Karpas-422 (cell line): ENCODE measurements at regions not wholly inside any gene's neighbourhood (a gene's known extent, or its start where the extent isn't known, plus 50 kb on each side); places are given as distances from the start of the nearest gene placed in this dataset.

Source experiments
- DNase-seq: peaks from one replicate; pipeline ENCODE4 v3.0.0-alpha.2; 2015
- H2AFZ ChIP-seq: fragments of 200-600 bp; sonication (generic); 2 replicates; pipeline ENCODE4 v1.6.1; 2014; ENCODE audit warnings: antibody characterized with exemption, low read length, mixed read lengths
- H3K27ac ChIP-seq: fragments of 200-600 bp; sonication (generic); 2 replicates; pipeline ENCODE4 v1.5.1; 2014; ENCODE audit warnings: mild to moderate bottlenecking, low read length, moderate library complexity
- H3K27me3 ChIP-seq: fragments of 200-600 bp; sonication (generic); 2 replicates; pipeline ENCODE4 v1.6.1; 2014; ENCODE audit warnings: low read length, mixed read lengths
- H3K36me3 ChIP-seq: fragments of 200-600 bp; sonication (generic); 2 replicates; pipeline ENCODE4 v1.6.1; 2014; ENCODE audit warnings: low read length, mixed read lengths; ENCODE audit not compliant: insufficient read depth
- H3K4me1 ChIP-seq: fragments of 200-600 bp; sonication (generic); 2 replicates; pipeline ENCODE4 v1.6.1; 2014; ENCODE audit warnings: mild to moderate bottlenecking, low read length, mixed read lengths
- H3K4me2 ChIP-seq: fragments of 200-600 bp; sonication (generic); 2 replicates; pipeline ENCODE4 v1.6.1; 2014; ENCODE audit warnings: low read length, low read depth, mild to moderate bottlenecking; ENCODE audit not compliant: poor library complexity, severe bottlenecking
- H3K4me3 ChIP-seq: fragments of 200-600 bp; sonication (generic); 2 replicates; pipeline ENCODE4 v1.5.1; 2014; ENCODE audit warnings: mild to moderate bottlenecking, antibody characterized with exemption, low read length, mixed read lengths
- H3K79me2 ChIP-seq: fragments of 200-600 bp; sonication (generic); 2 replicates; pipeline ENCODE4 v1.6.1; 2014; ENCODE audit warnings: mild to moderate bottlenecking, low read length, mixed read lengths
- H3K9ac ChIP-seq: fragments of 200-600 bp; sonication (generic); 2 replicates; pipeline ENCODE4 v1.6.0; 2014; ENCODE audit warnings: low read length
- H3K9me2 ChIP-seq: fragments of 200-600 bp; sonication (generic), shearing (Covaris generic); replicated peaks from 2 replicates; pipeline ENCODE4 v1.6.0; 2014; ENCODE audit warnings: mild to moderate bottlenecking, low read length, moderate library complexity; ENCODE audit not compliant: insufficient read depth
- H3K9me3 ChIP-seq: fragments of 300-700, 200-600 bp; sonication (generic); 2 replicates; pipeline ENCODE4 v1.6.1; 2014; ENCODE audit warnings: low read length, mixed read lengths
- H4K20me1 ChIP-seq: fragments of 200-600 bp; sonication (generic); 2 replicates; pipeline ENCODE4 v1.6.1; 2014; ENCODE audit warnings: mild to moderate bottlenecking, antibody characterized with exemption, low read length, low read depth; ENCODE audit not compliant: insufficient read depth

DNA sequence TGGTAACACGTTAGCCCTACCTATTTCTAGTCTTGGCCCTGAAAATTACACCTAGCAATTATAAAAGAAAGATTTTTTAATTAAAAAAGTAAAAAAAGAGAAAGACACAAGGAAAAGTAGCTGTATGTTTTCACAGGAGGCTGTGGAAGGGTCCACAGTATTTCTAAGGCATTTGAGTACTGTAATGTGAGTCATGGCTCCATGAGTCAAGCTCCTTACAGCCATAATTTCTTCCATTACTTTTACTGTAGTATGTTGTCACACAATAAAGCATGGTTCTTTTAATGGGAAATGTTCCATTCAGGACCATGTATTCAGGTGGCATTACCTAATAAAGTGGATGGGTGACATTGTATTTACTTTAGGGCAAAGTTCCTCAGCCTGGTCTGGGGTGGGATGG, 113.4 kb downstream of the GPR37 start:
- no peak overlapping the region for H3K27ac ChIP-seq
- H3K27me3 ChIP-seq, result no peaks in the 10 kb centered on the region
- H3K9ac ChIP-seq, result no peak overlapping the region
- no peaks in the 10 kb centered on the region for H3K4me1 ChIP-seq
- H3K9me2 ChIP-seq, result no peaks in the 10 kb centered on the region
- DNase-seq, result no peak
- H3K4me2 ChIP-seq, result no peak overlapping the region
- H4K20me1 ChIP-seq, result no peaks in the 10 kb centered on the region
- H3K4me3 ChIP-seq, result no peak overlapping the region
- no peaks in the 10 kb centered on the region for H3K9me3 ChIP-seq
- H3K36me3 ChIP-seq, result no peaks in the 10 kb centered on the region
- H3K79me2 ChIP-seq, result no peaks in the 10 kb centered on the region
- H2AFZ ChIP-seq, result no peak overlapping the region

DNA sequence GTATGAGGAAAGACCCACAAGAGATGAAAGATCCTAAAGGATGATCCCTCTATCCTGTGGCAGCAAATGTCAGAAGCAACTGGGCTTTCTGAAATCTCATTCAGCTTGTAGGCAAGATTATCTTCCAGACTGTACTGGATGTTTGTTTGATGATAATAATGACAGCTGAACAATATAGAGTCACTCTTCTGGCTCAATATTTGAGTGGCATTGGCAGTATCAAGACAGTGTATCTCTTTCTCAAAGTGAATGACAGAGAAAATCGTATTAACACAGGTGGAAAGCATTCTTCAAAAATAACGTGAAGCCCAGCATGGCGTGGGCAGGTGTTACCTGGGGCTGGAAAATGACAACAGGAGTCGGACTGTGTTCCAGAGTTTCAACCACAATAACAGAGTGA, 114.5 kb downstream of the GPR37 start:
- Histone ChIP-seq H3K36me3 (no peaks in the 10 kb centered on the region), H3K4me1 (no peaks in the 10 kb centered on the region), H3K4me3 (no peak overlapping the region), H3K27me3 (no peaks in the 10 kb centered on the region), H3K9me3 (no peaks in the 10 kb centered on the region), H4K20me1 (no peaks in the 10 kb centered on the region), H2AFZ (no peak overlapping the region), H3K4me2 (no peak overlapping the region), H3K27ac (no peak overlapping the region), H3K79me2 (no peaks in the 10 kb centered on the region), H3K9me2 (no peaks in the 10 kb centered on the region), H3K9ac (no peak overlapping the region)
- no peak for DNase-seq

DNA sequence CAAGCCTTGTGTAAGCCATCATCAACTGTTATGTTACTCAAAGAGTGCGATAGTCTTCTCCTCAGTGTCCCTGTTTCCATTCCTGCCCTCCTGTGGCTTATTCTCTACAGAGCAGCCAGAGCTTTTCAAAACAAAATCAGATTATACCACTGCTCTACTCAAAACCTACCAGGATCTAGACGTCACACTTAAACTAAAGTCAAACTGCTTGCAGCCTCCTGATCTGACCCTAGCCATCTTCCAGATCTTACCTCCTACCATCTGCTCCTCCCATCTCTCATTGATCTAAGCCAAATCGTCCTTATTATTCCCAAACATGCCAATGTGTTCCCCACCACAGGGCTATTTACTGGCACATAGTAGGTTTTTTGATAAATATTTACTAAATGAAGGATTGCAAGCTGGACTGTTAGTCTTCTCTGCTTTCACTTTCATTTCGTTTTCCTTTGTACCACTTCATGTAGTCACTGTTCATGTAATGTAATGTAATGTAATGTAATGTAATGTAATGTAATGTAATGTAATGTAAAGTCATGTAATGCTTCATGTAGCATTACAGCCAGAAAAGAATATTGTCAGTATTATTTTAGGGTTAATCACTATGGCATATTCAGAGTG, 116.1 kb downstream of the GPR37 start:
- H3K36me3 ChIP-seq, result no peaks in the 10 kb centered on the region
- H3K9me2 ChIP-seq, result no peaks in the 10 kb centered on the region
- DNase-seq, result no peak
- no peak overlapping the region for H3K9ac ChIP-seq
- H3K27me3 ChIP-seq, result no peaks in the 10 kb centered on the region
- no peaks in the 10 kb centered on the region for H4K20me1 ChIP-seq
- H3K79me2 ChIP-seq, result no peaks in the 10 kb centered on the region
- no peaks in the 10 kb centered on the region for H3K9me3 ChIP-seq
- no peak overlapping the region for H3K4me2 ChIP-seq
- no peak overlapping the region for H3K4me3 ChIP-seq
- H3K4me1 ChIP-seq, result no peaks in the 10 kb centered on the region
- H2AFZ ChIP-seq, result no peak overlapping the region
- H3K27ac ChIP-seq, result no peak overlapping the region

DNA sequence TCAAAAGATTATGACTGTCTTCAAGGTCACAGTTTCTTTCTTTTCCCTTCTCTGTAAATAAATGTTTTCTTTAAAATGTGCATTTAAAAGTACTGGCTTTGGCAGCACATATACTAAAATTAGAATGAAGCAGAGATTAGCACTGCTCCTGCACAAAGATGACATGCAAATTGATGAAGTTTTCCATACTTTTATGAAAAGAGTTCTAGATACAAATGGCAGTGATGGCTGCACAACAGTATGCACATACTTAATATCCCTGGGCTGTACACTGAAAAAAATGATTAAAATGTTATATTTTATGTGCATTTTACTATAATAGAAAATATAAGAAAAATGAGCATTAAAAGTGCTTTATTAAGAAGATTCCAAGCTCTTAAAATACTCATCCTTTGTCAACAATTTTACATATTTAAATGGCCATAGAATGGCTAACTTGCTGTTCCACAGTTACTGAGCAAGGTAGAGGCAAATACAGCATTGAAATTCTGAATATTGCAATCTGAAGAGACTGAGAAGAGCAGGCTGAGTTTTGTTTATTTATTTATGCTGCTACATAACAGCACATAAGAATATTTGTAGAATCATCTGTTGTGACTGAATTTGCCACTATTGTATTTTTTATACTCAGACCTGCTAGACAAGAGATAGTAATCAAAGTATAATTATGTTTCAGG, 117.8 kb downstream of the GPR37 start:
- no peak overlapping the region for H3K4me2 ChIP-seq
- no peak overlapping the region for H3K27ac ChIP-seq
- H3K79me2 ChIP-seq, result no peaks in the 10 kb centered on the region
- H3K4me3 ChIP-seq, result no peak overlapping the region
- H3K27me3 ChIP-seq, result no peaks in the 10 kb centered on the region
- H3K9ac ChIP-seq, result no peak overlapping the region
- no peaks in the 10 kb centered on the region for H4K20me1 ChIP-seq
- no peak overlapping the region for H2AFZ ChIP-seq
- DNase-seq, result no peak
- no peaks in the 10 kb centered on the region for H3K9me3 ChIP-seq
- H3K36me3 ChIP-seq, result no peaks in the 10 kb centered on the region
- no peaks in the 10 kb centered on the region for H3K9me2 ChIP-seq
- no peaks in the 10 kb centered on the region for H3K4me1 ChIP-seq

DNA sequence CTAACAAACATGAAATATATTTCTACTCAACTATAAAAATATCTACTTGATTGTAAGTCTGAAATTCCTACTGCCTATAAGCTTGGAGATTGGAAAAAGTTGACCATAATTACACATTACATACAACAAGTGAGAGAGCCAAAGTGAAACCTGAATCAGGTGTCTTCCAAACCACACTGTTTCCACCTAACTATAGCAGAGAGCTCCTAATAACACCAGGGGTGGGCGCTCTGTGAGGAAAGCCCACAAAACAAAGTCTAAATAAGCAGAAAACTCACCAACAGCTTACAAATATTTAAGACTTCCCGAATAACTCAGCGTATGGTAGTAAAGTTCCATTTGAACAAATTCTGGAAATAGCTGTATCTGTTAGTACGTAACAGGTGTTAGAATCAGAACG, 119.9 kb downstream of the GPR37 start:
- H3K9me2 ChIP-seq, result no peaks in the 10 kb centered on the region
- no peaks in the 10 kb centered on the region for H3K4me1 ChIP-seq
- H4K20me1 ChIP-seq, result no peaks in the 10 kb centered on the region
- no peaks in the 10 kb centered on the region for H3K27me3 ChIP-seq
- DNase-seq, result no peak
- H3K79me2 ChIP-seq, result no peaks in the 10 kb centered on the region
- no peak overlapping the region for H3K4me2 ChIP-seq
- no peaks in the 10 kb centered on the region for H3K9me3 ChIP-seq
- H3K36me3 ChIP-seq, result no peaks in the 10 kb centered on the region
- no peak overlapping the region for H3K9ac ChIP-seq
- no peak overlapping the region for H3K4me3 ChIP-seq
- H3K27ac ChIP-seq, result no peak overlapping the region
- H2AFZ ChIP-seq, result no peak overlapping the region

DNA sequence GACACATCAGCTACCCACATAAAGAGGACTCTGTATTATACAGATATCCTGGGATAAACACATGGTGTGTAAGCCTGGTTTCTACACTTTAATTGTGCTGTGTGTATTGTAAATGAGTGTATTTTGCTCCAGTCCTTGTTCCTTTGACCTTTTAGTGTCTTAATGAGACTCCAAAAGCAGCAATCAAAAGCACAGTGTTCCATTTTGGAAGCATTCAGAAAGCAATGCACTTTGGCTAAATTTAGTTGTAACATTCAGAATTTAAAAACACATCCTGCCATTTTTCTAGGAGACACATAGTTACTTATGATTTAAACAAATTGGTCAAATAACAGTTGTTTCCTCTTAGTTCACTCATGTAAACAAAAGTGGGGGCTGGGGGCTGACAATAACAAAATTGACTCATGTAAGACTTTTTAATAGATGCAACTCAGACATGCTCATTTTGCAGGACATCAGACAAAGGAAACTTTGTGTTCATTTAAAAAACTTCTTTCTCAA, 122.2 kb downstream of the GPR37 start:
- no peaks in the 10 kb centered on the region for H3K79me2 ChIP-seq
- no peak overlapping the region for H3K9ac ChIP-seq
- no peak overlapping the region for H3K4me2 ChIP-seq
- no peaks in the 10 kb centered on the region for H3K27me3 ChIP-seq
- H3K4me3 ChIP-seq, result no peak overlapping the region
- no peaks in the 10 kb centered on the region for H3K36me3 ChIP-seq
- H2AFZ ChIP-seq, result no peak overlapping the region
- H3K27ac ChIP-seq, result no peak overlapping the region
- no peak for DNase-seq
- no peaks in the 10 kb centered on the region for H3K9me2 ChIP-seq
- H4K20me1 ChIP-seq, result no peaks in the 10 kb centered on the region
- no peaks in the 10 kb centered on the region for H3K9me3 ChIP-seq
- no peaks in the 10 kb centered on the region for H3K4me1 ChIP-seq

DNA sequence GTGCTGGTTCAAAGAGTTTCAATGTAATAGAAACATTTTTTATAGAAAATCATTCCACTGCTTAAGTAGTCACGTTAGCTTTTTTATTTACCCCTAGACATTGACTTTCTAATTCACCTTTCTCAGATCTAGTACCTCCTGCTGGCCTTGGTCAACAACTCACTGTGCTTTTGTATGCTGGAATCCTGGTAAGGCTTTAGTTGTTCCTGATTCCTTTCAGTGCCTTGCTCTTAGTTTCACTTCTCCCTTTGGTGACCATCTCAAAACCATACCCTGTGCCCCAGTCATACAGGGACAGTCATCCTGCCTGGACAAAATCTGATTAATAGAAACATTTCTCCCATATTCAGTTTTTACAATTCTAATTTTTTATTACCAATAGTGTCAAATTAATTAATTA, 130.2 kb downstream of the GPR37 start:
- H4K20me1 ChIP-seq, result no peaks in the 10 kb centered on the region
- no peak overlapping the region for H3K4me2 ChIP-seq
- no peak overlapping the region for H3K9ac ChIP-seq
- H3K27me3 ChIP-seq, result no peaks in the 10 kb centered on the region
- H3K4me1 ChIP-seq, result no peaks in the 10 kb centered on the region
- no peak overlapping the region for H3K4me3 ChIP-seq
- H3K9me2 ChIP-seq, result no peaks in the 10 kb centered on the region
- H3K36me3 ChIP-seq, result no peaks in the 10 kb centered on the region
- H3K9me3 ChIP-seq, result no peaks in the 10 kb centered on the region
- no peak overlapping the region for H2AFZ ChIP-seq
- H3K79me2 ChIP-seq, result no peaks in the 10 kb centered on the region
- H3K27ac ChIP-seq, result no peak overlapping the region
- DNase-seq, result no peak

DNA sequence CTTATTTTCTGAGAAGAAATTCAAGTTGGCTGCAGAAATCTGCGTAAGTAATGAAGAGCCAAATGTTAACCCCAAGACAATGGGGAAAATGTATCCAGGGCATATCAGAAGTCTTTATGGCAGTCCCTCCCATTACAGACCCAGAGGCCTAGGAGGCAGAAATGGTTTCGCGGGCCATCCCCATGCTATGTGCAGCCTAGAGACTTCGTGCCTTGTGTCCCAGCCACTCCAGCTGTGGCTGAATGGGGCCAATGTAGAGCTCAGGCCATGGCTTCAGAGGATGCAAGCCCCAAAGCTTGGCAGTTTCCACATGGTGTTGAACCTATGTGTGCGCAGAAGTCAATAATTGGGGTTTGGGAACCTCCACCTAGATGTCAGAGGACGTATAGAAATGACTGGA, 131.9 kb downstream of the GPR37 start:
- H3K9me2 ChIP-seq, result no peaks in the 10 kb centered on the region
- H2AFZ ChIP-seq, result no peak overlapping the region
- H3K36me3 ChIP-seq, result no peaks in the 10 kb centered on the region
- no peak overlapping the region for H3K4me3 ChIP-seq
- H4K20me1 ChIP-seq, result no peaks in the 10 kb centered on the region
- no peaks in the 10 kb centered on the region for H3K9me3 ChIP-seq
- no peak overlapping the region for H3K27ac ChIP-seq
- no peaks in the 10 kb centered on the region for H3K27me3 ChIP-seq
- no peak overlapping the region for H3K9ac ChIP-seq
- H3K4me2 ChIP-seq, result no peak overlapping the region
- H3K4me1 ChIP-seq, result no peaks in the 10 kb centered on the region
- no peaks in the 10 kb centered on the region for H3K79me2 ChIP-seq
- no peak for DNase-seq
